Neural progenitor cell (in vitro differentiated cells): ENCODE measurements at regions not wholly inside any gene's neighbourhood (a gene's known extent, or its start where the extent isn't known, plus 50 kb on each side); places are given as distances from the start of the nearest gene placed in this dataset.

Experiments used
- DNase-seq: peaks from one replicate; pipeline ENCODE4 v3.0.0-alpha.2; 2016; ENCODE audit warnings: low spot score
- H2AFZ ChIP-seq: fragments of 200-600 bp; sonication (generic); replicated peaks from 2 replicates; pipeline ENCODE4 v1.6.1; 2016; ENCODE audit warnings: antibody characterized with exemption
- H3F3A ChIP-seq: fragments of 200-600 bp; sonication (generic); 2 replicates; pipeline ENCODE4 v1.6.1; 2016; ENCODE audit warnings: antibody characterized with exemption, low read depth
- H3K27ac ChIP-seq: fragments of 200-600 bp; sonication (generic); 2 replicates; pipeline ENCODE4 v1.5.1; 2016; ENCODE audit warnings: mild to moderate bottlenecking
- H3K27me3 ChIP-seq: fragments of 200-600 bp; sonication (generic); 2 replicates; pipeline ENCODE4 v1.6.1; 2016; ENCODE audit warnings: mild to moderate bottlenecking, moderate library complexity
- H3K36me3 ChIP-seq: fragments of 200-600 bp; sonication (generic); 2 replicates; pipeline ENCODE4 v1.5.1; 2016
- H3K4me1 ChIP-seq: fragments of 200-600 bp; sonication (generic); 2 replicates; pipeline ENCODE4 v1.6.1; 2016; ENCODE audit warnings: mixed run types
- H3K4me2 ChIP-seq: fragments of 200-600 bp; sonication (generic); 2 replicates; pipeline ENCODE4 v1.6.1; 2016
- H3K4me3 ChIP-seq: fragments of 200-600 bp; sonication (generic); 2 replicates; pipeline ENCODE4 v1.5.1; 2016
- H3K79me2 ChIP-seq: fragments of 200-600 bp; sonication (generic); 2 replicates; pipeline ENCODE4 v1.6.1; 2016; ENCODE audit warnings: low read depth
- H3K9ac ChIP-seq: fragments of 200-600 bp; sonication (generic); 2 replicates; pipeline ENCODE4 v1.6.1; 2016
- H3K9me3 ChIP-seq: fragments of 200-600 bp; sonication (generic); 2 replicates; pipeline ENCODE4 v1.5.1; 2016; ENCODE audit warnings: low read depth
- H4K20me1 ChIP-seq: fragments of 200-600 bp; sonication (generic); 2 replicates; pipeline ENCODE4 v1.6.1; 2016; ENCODE audit warnings: low read depth
- H3K27ac Mint-ChIP-seq: 3 replicates; pipeline ENCODE4 v1.8.0; 2021; ENCODE audit warnings: mixed read lengths
- H3K27me3 Mint-ChIP-seq: 2 replicates; pipeline ENCODE4 v1.8.0; 2022; ENCODE audit warnings: low read depth, mild to moderate bottlenecking, inconsistent platforms, moderate library complexity, mixed read lengths; ENCODE audit not compliant: insufficient read depth
- H3K36me3 Mint-ChIP-seq: 3 replicates; pipeline ENCODE4 v1.8.0; 2021; ENCODE audit warnings: mixed read lengths
- H3K4me1 Mint-ChIP-seq: 3 replicates; pipeline ENCODE4 v1.8.0; 2021; ENCODE audit warnings: mixed read lengths
- H3K4me3 Mint-ChIP-seq: 3 replicates; pipeline ENCODE4 v1.8.0; 2021; ENCODE audit warnings: mild to moderate bottlenecking, moderate library complexity, mixed read lengths
- H3K9me3 Mint-ChIP-seq: 3 replicates; pipeline ENCODE4 v1.8.0; 2020; ENCODE audit warnings: mixed read lengths
- CTCF ChIP-seq: fragments of 200-600 bp; sonication (generic); IDR thresholded peaks from 2 replicates; pipeline ENCODE4 v1.5.1; 2017; ENCODE audit warnings: antibody characterized with exemption, mild to moderate bottlenecking
- EZH2 ChIP-seq: fragments of 200-600 bp; sonication (generic); IDR thresholded peaks from 2 replicates; pipeline ENCODE4 v1.6.1; 2017; ENCODE audit warnings: antibody characterized with exemption, mild to moderate bottlenecking, moderate library complexity
- EZH2phosphoT487 ChIP-seq: fragments of 200-600 bp; sonication (generic); IDR thresholded peaks from 2 replicates; pipeline ENCODE4 v1.6.1; 2017; ENCODE audit warnings: antibody characterized with exemption

- H3K27ac Mint-ChIP-seq = no peak overlapping the region
- Histone ChIP-seq H3K79me2 (no peaks in the 10 kb centered on the region), H3K36me3 (no peaks in the 10 kb centered on the region), H3K27me3 (no peaks in the 10 kb centered on the region), H3K4me1 (no peaks in the 10 kb centered on the region), H3K9me3 (peaks cover 21% of the 10 kb centered on the region), H4K20me1 (no peaks in the 10 kb centered on the region), H3K27ac (no peak overlapping the region), H3K4me2 (no peak overlapping the region), H3K4me3 (no peak overlapping the region), H3F3A (no peaks in the 10 kb centered on the region), H2AFZ (no peak overlapping the region), H3K9ac (no peak overlapping the region)
- H3K27me3 Mint-ChIP-seq = no peaks in the 10 kb centered on the region
- TF ChIP-seq CTCF = no peak
- no peak for TF ChIP-seq EZH2
- no peak for TF ChIP-seq EZH2phosphoT487
- no peaks in the 10 kb centered on the region for H3K36me3 Mint-ChIP-seq
- no peaks in the 10 kb centered on the region for H3K4me1 Mint-ChIP-seq
- no peak for DNase-seq
- H3K4me3 Mint-ChIP-seq = no peak overlapping the region
- H3K9me3 Mint-ChIP-seq = peaks cover 24% of the 10 kb centered on the region
Measured at GRCh38 chrX:57848857-57849256, 61.4 kb downstream of the ZXDA start.

GRCh38 chrX:57822818-57823217 lies 87.4 kb downstream of the ZXDA start:
- Mint-ChIP-seq H3K9me3 (peaks cover 15% of the 10 kb centered on the region), H3K27ac (no peak overlapping the region), H3K27me3 (peaks cover 4% of the 10 kb centered on the region), H3K4me1 (no peaks in the 10 kb centered on the region), H3K4me3 (no peak overlapping the region), H3K36me3 (no peaks in the 10 kb centered on the region)
- Histone ChIP-seq H3F3A (no peaks in the 10 kb centered on the region), H3K27ac (no peak overlapping the region), H3K4me2 (no peak overlapping the region), H3K27me3 (no peaks in the 10 kb centered on the region), H3K79me2 (no peaks in the 10 kb centered on the region), H3K4me1 (no peaks in the 10 kb centered on the region), H3K4me3 (no peak overlapping the region), H4K20me1 (no peaks in the 10 kb centered on the region), H3K9me3 (peaks cover 5% of the 10 kb centered on the region), H3K9ac (no peak overlapping the region), H3K36me3 (no peaks in the 10 kb centered on the region), H2AFZ (no peak overlapping the region)
- no peak for DNase-seq
- TF ChIP-seq EZH2 = no peak
- TF ChIP-seq CTCF = no peak
- TF ChIP-seq EZH2phosphoT487 = no peak

GRCh38 chrX:57822398-57822797 lies 87.9 kb downstream of the ZXDA start:
- H3F3A ChIP-seq = no peaks in the 10 kb centered on the region
- no peak overlapping the region for H3K4me3 ChIP-seq
- H2AFZ ChIP-seq = no peak overlapping the region

More at GRCh38 chrX:57822398-57822797, 87.9 kb downstream of the ZXDA start:
- no peaks in the 10 kb centered on the region for H3K4me1 Mint-ChIP-seq
- Histone ChIP-seq H3K27ac (no peak overlapping the region), H3K36me3 (no peaks in the 10 kb centered on the region), H3K27me3 (no peaks in the 10 kb centered on the region), H3K79me2 (no peaks in the 10 kb centered on the region), H3K9ac (no peak overlapping the region), H3K9me3 (peaks cover 5% of the 10 kb centered on the region), H4K20me1 (no peaks in the 10 kb centered on the region), H3K4me1 (no peaks in the 10 kb centered on the region), H3K4me2 (no peak overlapping the region)
- peaks cover 4% of the 10 kb centered on the region for H3K27me3 Mint-ChIP-seq
- peaks cover 13% of the 10 kb centered on the region for H3K9me3 Mint-ChIP-seq
- no peaks in the 10 kb centered on the region for H3K36me3 Mint-ChIP-seq
- H3K4me3 Mint-ChIP-seq = no peak overlapping the region
- H3K27ac Mint-ChIP-seq = no peak overlapping the region
- TF ChIP-seq EZH2 = no peak
- TF ChIP-seq EZH2phosphoT487 = no peak
- TF ChIP-seq CTCF = no peak
- DNase-seq = no peak
